Natural killer cell (primary cell): ENCODE measurements at regions not wholly inside any gene's neighbourhood (a gene's known extent, or its start where the extent isn't known, plus 50 kb on each side); places are given as distances from the start of the nearest gene placed in this dataset.

Experiments
- ATAC-seq, 3 donors: fragments of 150-1000 bp in 2 of 3; fragments of 200-7000 bp in 1 of 3; cut with Tn5 transposase; 1 replicate in 1 of 3; 2 replicates in 2 of 3; pipeline ENCODE4 v1.10.0; 2021; ENCODE audit warnings: mild to moderate bottlenecking in 2 of 3, moderate library complexity in 2 of 3
- DNase-seq, 2 donors: peaks; one replicate each; pipeline versions ENCODE4 v3.0.0 to v3.0.0-alpha.2; 2013 to 2021; ENCODE audit warnings: mixed read lengths in 1 of 2
- H3K27ac ChIP-seq: one replicate; pipeline ENCODE4 v1.5.1; 2013; ENCODE audit warnings: mild to moderate bottlenecking, low read length
- H3K27me3 ChIP-seq: one replicate; pipeline ENCODE4 v1.6.1; 2013; ENCODE audit warnings: low read length; ENCODE audit not compliant: control insufficient read depth, insufficient read depth
- H3K36me3 ChIP-seq: one replicate; pipeline ENCODE4 v1.6.1; 2013; ENCODE audit warnings: low read length; ENCODE audit not compliant: control insufficient read depth, insufficient read depth
- H3K4me1 ChIP-seq: one replicate; pipeline ENCODE4 v1.6.1; 2013; ENCODE audit warnings: low read length; ENCODE audit not compliant: control insufficient read depth, insufficient read depth
- H3K4me3 ChIP-seq: one replicate; pipeline ENCODE4 v1.5.1; 2013; ENCODE audit warnings: low read length
- H3K9me3 ChIP-seq: one replicate; pipeline ENCODE4 v1.6.1; 2013; ENCODE audit warnings: low read length; ENCODE audit not compliant: control insufficient read depth, insufficient read depth
- H3K27ac Mint-ChIP-seq, 2 donors: one replicate each; pipeline ENCODE4 v1.8.0; 2022; ENCODE audit warnings: mild to moderate bottlenecking in 2 of 2, mixed read lengths in 2 of 2, moderate library complexity in 1 of 2
- H3K27me3 Mint-ChIP-seq, 2 donors: one replicate each; pipeline ENCODE4 v1.8.0; 2022; ENCODE audit warnings: low read depth in 2 of 2, mixed read lengths in 2 of 2
- H3K36me3 Mint-ChIP-seq: one replicate; pipeline ENCODE4 v1.8.0; 2022; ENCODE audit warnings: mixed read lengths
- H3K4me1 Mint-ChIP-seq, 2 donors: one replicate each; pipeline ENCODE4 v1.8.0; 2022; ENCODE audit warnings: mixed read lengths in 2 of 2
- H3K4me3 Mint-ChIP-seq: one replicate; pipeline ENCODE4 v1.8.0; 2022; ENCODE audit warnings: mild to moderate bottlenecking, moderate library complexity, mixed read lengths
- H3K9me3 Mint-ChIP-seq, 2 donors: one replicate each; pipeline ENCODE4 v1.8.0; 2022; ENCODE audit warnings: mixed read lengths in 2 of 2
- WGBS: methylation state at CpG from one replicate; pipeline ENCODE4 v1.1.7; 2013; ENCODE audit warnings: missing lambda C conversion rate; ENCODE audit not compliant: insufficient coverage; 5-methylcytosine and 5-hydroxymethylcytosine counted together
- intact Hi-C: fragments of 100-400 bp; cut with micrococcal nuclease; formaldehyde crosslinking; loops from one replicate; pipeline ENCODE4 v1.14.2; 2022
- TF ChIP-seq, protein P1 (sequence below): fragments of 200-600 bp; IDR thresholded peaks from one replicate; pipeline ENCODE4 v1.8.0; 2022; ENCODE audit warnings: antibody characterized with exemption

DNA sequence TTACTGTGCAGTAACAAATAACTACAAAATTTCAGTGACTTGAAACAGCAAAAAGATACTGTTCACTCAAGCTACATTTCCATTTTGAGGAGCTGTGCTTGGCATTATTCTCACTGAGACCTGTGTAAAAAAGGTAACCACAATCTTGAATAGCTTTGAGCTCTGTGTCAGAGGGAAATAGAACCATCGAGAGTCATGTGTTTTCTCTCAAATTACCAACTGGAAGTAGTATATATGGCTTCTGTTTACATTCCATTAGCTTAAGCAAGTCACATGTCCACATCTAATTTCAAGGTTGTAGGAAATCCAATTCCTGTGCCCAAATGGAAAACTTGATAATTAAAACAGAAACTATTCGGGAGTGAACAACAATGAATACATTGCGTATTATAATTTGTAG, 82.9 kb upstream of the BANK1 start:
- no peak for ATAC-seq
- TF ChIP-seq, protein P1, sequence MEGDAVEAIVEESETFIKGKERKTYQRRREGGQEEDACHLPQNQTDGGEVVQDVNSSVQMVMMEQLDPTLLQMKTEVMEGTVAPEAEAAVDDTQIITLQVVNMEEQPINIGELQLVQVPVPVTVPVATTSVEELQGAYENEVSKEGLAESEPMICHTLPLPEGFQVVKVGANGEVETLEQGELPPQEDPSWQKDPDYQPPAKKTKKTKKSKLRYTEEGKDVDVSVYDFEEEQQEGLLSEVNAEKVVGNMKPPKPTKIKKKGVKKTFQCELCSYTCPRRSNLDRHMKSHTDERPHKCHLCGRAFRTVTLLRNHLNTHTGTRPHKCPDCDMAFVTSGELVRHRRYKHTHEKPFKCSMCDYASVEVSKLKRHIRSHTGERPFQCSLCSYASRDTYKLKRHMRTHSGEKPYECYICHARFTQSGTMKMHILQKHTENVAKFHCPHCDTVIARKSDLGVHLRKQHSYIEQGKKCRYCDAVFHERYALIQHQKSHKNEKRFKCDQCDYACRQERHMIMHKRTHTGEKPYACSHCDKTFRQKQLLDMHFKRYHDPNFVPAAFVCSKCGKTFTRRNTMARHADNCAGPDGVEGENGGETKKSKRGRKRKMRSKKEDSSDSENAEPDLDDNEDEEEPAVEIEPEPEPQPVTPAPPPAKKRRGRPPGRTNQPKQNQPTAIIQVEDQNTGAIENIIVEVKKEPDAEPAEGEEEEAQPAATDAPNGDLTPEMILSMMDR: no peak
- no peaks in the 10 kb centered on the region for H3K36me3 ChIP-seq
- WGBS: 100% methylated on average over 1 of the region's 3 CpGs
- Mint-ChIP-seq H3K36me3 (peaks cover 12% of the 10 kb centered on the region), H3K27ac (no peak overlapping the region), H3K27me3 (no peaks in the 10 kb centered on the region), H3K4me1 (no peaks in the 10 kb centered on the region), H3K4me3 (no peak overlapping the region), H3K9me3 (peaks cover 5 to 6% of the 10 kb centered on the region in 2 donors)
- DNase-seq: no peak
- no peak overlapping the region for H3K4me3 ChIP-seq
- no peaks in the 10 kb centered on the region for H3K4me1 ChIP-seq
- no peak overlapping the region for H3K27ac ChIP-seq
- intact Hi-C loops: no loop called here
- no peaks in the 10 kb centered on the region for H3K27me3 ChIP-seq
- no peaks in the 10 kb centered on the region for H3K9me3 ChIP-seq

DNA sequence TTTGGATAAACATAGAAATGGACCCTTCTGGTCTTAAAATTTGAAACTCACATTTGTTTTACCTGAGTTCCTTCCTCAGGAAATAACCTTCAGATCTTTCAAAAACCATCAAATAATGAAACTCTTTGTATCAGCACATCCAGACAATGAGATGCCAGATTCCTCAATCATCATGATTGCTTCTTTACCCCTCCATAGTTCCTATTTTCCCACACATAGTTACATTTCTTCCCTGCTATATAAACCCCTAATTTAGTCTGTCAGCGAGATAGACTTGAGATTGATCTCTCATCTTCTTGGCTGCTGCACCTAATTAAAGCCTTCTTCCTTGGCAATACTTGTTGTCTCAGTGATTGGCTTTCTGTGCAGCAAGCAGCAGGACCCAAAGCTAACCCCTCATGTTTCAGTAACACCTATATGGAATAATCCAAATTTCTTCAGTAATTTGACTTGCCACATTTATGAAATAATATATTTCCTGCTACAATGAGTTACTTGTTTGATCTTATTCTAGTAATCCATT, 83.9 kb upstream of the BANK1 start:
- peaks cover 5 to 6% of the 10 kb centered on the region in 2 donors for H3K9me3 Mint-ChIP-seq
- no peaks in the 10 kb centered on the region for H3K9me3 ChIP-seq
- no peak overlapping the region for H3K27ac ChIP-seq
- no peak for DNase-seq
- no peaks in the 10 kb centered on the region for H3K36me3 ChIP-seq
- WGBS: 88% methylated on average over 1 of the region's 1 CpG
- no peaks in the 10 kb centered on the region for H3K4me1 Mint-ChIP-seq
- peaks cover 12% of the 10 kb centered on the region for H3K36me3 Mint-ChIP-seq
- intact Hi-C loops: no loop called here
- H3K27me3 ChIP-seq: no peaks in the 10 kb centered on the region
- ATAC-seq: no peak
- H3K4me1 ChIP-seq: no peaks in the 10 kb centered on the region
- no peak overlapping the region for H3K4me3 Mint-ChIP-seq
- TF ChIP-seq, protein P1: no peak
- no peak overlapping the region for H3K4me3 ChIP-seq
- H3K27me3 Mint-ChIP-seq: no peaks in the 10 kb centered on the region
- no peak overlapping the region for H3K27ac Mint-ChIP-seq

DNA sequence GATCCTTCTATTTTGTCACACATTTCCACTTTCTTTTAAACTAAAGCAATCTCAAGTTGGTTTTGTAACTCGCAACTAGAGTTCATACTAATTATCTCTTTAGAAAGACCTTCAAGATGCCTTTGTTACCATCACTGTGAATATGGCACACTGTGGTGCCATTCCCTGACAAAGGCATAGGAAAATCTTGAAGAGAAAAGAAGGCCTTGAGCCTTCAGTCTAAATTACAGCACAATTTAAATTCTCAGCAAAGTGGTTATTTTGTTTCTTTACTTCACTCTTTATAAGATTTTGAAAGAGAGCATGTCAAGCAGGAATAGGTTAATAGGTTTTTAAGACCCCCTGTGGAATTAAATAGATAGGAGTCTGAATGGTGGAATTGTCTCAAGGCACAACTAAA, 89.0 kb upstream of the BANK1 start:
- no peaks in the 10 kb centered on the region for H3K4me1 Mint-ChIP-seq
- H3K4me1 ChIP-seq: no peaks in the 10 kb centered on the region
- peaks cover 9% of the 10 kb centered on the region for H3K36me3 Mint-ChIP-seq
- ATAC-seq (no peak), DNase-seq (no peak)
- H3K27me3 ChIP-seq: no peaks in the 10 kb centered on the region
- peaks cover 3 to 5% of the 10 kb centered on the region in 2 donors for H3K9me3 Mint-ChIP-seq
- TF ChIP-seq, protein P1: no peak
- H3K36me3 ChIP-seq: no peaks in the 10 kb centered on the region
- no peak overlapping the region for H3K27ac Mint-ChIP-seq
- no peaks in the 10 kb centered on the region for H3K9me3 ChIP-seq
- H3K4me3 ChIP-seq: no peak overlapping the region
- peaks cover 0 to 7% of the 10 kb centered on the region in 2 donors for H3K27me3 Mint-ChIP-seq
- WGBS: 100% methylated on average over 1 of the region's 1 CpG
- intact Hi-C loops: no loop called here
- H3K4me3 Mint-ChIP-seq: no peak overlapping the region
- H3K27ac ChIP-seq: no peak overlapping the region

DNA sequence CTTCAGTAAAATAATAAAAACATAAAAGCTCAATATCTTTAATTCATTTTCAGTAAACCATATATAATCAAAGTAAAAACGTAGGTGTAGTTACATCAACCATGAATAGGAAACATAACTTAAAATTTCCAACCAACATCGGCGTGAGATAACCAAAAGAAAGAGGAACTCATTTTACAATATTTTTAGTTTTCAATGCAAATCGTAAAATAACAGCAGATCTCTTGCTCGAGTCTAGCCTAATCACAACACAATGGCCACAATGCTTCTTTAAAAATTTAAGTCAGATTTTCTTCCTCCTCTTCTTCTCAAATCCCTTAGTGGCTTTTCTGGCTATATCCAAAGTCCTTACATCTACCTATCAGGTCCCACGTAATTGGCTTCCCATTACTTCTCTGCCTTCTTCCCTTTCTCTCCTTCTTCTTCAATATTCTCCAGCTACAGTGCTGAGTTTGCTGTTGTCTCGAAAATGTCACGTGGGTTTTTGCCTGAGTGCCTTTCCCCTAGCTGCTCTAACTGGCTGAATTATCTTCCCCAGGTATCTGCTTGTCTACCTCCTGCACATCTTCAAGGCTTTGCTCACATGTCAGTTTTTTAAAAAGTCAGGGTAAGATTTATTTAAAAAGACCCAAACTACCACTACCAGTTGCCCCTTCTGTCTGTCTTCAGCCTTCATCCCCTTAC, 90.9 kb upstream of the BANK1 start:
- no peak for ATAC-seq
- Histone ChIP-seq H3K4me1 (no peaks in the 10 kb centered on the region), H3K36me3 (no peaks in the 10 kb centered on the region), H3K27ac (peak overlapping the region; percentile 28), H3K27me3 (no peaks in the 10 kb centered on the region), H3K4me3 (no peak overlapping the region), H3K9me3 (no peaks in the 10 kb centered on the region)
- TF ChIP-seq, protein P1: no peak
- Mint-ChIP-seq H3K9me3 (no peaks in the 10 kb centered on the region), H3K4me3 (no peak overlapping the region), H3K27me3 (peaks cover 0 to 7% of the 10 kb centered on the region in 2 donors), H3K4me1 (no peaks in the 10 kb centered on the region), H3K27ac (no peak overlapping the region), H3K36me3 (no peaks in the 10 kb centered on the region)
- intact Hi-C loops: no loop called here
- 36% methylated on average over 7 of the region's 8 CpGs for WGBS
- no peak for DNase-seq
